ENCODE measurements at regions not wholly inside any gene's neighbourhood (a gene's known extent, or its start where the extent isn't known, plus 50 kb on each side); places are given as distances from the start of the nearest gene placed in this dataset.

- TF ChIP-seq JUND (IDR thresholded peaks at IDR 0.05; ENCODE audit: low read depth) = no peak
- no peak for DNase-seq (ENCODE audit: low read depth in 1 of 2, low spot score in 1 of 2)
- in situ Hi-C loops (cut with HindIII; ENCODE audit: low pct_unique_long_range_greater_than_20kb, low sequenced_read_pairs) = no loop called here
Observed at GRCh38 chr3:137347817-137348368, 390.1 kb downstream of the IL20RB start.

- in situ Hi-C loops (cut with HindIII; ENCODE audit: low pct_unique_long_range_greater_than_20kb, low sequenced_read_pairs) = no loop called here
- no peak for TF ChIP-seq JUND (IDR thresholded peaks at IDR 0.05; ENCODE audit: low read depth)
Observed at GRCh38 chr3:137348936-137349335, 391.2 kb downstream of the IL20RB start.

GRCh38 chr3:137349557-137350348, 392.0 kb downstream of the IL20RB start:
- in situ Hi-C loops (cut with HindIII; ENCODE audit: low pct_unique_long_range_greater_than_20kb, low sequenced_read_pairs) = no loop called here
- no peak for TF ChIP-seq JUND (IDR thresholded peaks at IDR 0.05; ENCODE audit: low read depth)
- DNase-seq (ENCODE audit: low read depth in 1 of 2, low spot score in 1 of 2) = no peak

More at GRCh38 chr3:137348936-137349335, 391.2 kb downstream of the IL20RB start:
- DNase-seq (ENCODE audit: low read depth in 1 of 2, low spot score in 1 of 2) = no peak

GRCh38 chr3:137360531-137361201, 402.9 kb downstream of the IL20RB start:
- DNase-seq (ENCODE audit: low read depth in 1 of 2, low spot score in 1 of 2) = peak in 1 of 2 experiments; percentile 14
- TF ChIP-seq JUND (IDR thresholded peaks at IDR 0.05; ENCODE audit: low read depth) = no peak
- in situ Hi-C loops (cut with HindIII; ENCODE audit: low pct_unique_long_range_greater_than_20kb, low sequenced_read_pairs) = no loop called here

- in situ Hi-C loops (cut with HindIII; ENCODE audit: low pct_unique_long_range_greater_than_20kb, low sequenced_read_pairs) = no loop called here
- TF ChIP-seq JUND (IDR thresholded peaks at IDR 0.05; ENCODE audit: low read depth) = no peak
- no peak for DNase-seq (ENCODE audit: low read depth in 1 of 2, low spot score in 1 of 2)
Observed at GRCh38 chr3:137382005-137382594, 382.0 kb upstream of the SOX14 start.

GRCh38 chr3:137385922-137386321, 378.2 kb upstream of the SOX14 start:
- no peak for TF ChIP-seq JUND (IDR thresholded peaks at IDR 0.05; ENCODE audit: low read depth)
- DNase-seq (ENCODE audit: low read depth in 1 of 2, low spot score in 1 of 2) = no peak
- in situ Hi-C loops (cut with HindIII; ENCODE audit: low pct_unique_long_range_greater_than_20kb, low sequenced_read_pairs) = no loop called here

- TF ChIP-seq JUND (IDR thresholded peaks at IDR 0.05; ENCODE audit: low read depth) = no peak
- DNase-seq (ENCODE audit: low read depth in 1 of 2, low spot score in 1 of 2) = no peak
- in situ Hi-C loops (cut with HindIII; ENCODE audit: low pct_unique_long_range_greater_than_20kb, low sequenced_read_pairs) = no loop called here
Observed at GRCh38 chr3:137409584-137409983, 354.5 kb upstream of the SOX14 start.

- TF ChIP-seq JUND (IDR thresholded peaks at IDR 0.05; ENCODE audit: low read depth) = no peak
- DNase-seq (ENCODE audit: low read depth in 1 of 2, low spot score in 1 of 2) = no peak
- in situ Hi-C loops (cut with HindIII; ENCODE audit: low pct_unique_long_range_greater_than_20kb, low sequenced_read_pairs) = no loop called here
Observed at GRCh38 chr3:137410028-137410427, 354.1 kb upstream of the SOX14 start.

- in situ Hi-C loops (cut with HindIII; ENCODE audit: low pct_unique_long_range_greater_than_20kb, low sequenced_read_pairs) = no loop called here
- no peak for TF ChIP-seq JUND (IDR thresholded peaks at IDR 0.05; ENCODE audit: low read depth)
- no peak for DNase-seq (ENCODE audit: low read depth in 1 of 2, low spot score in 1 of 2)
Observed at GRCh38 chr3:137420198-137420995, 343.7 kb upstream of the SOX14 start.

GRCh38 chr3:137438561-137438960, 325.6 kb upstream of the SOX14 start:
- no peak for TF ChIP-seq JUND (IDR thresholded peaks at IDR 0.05; ENCODE audit: low read depth)
- DNase-seq (ENCODE audit: low read depth in 1 of 2, low spot score in 1 of 2) = no peak
- in situ Hi-C loops (cut with HindIII; ENCODE audit: low pct_unique_long_range_greater_than_20kb, low sequenced_read_pairs) = no loop called here

GRCh38 chr3:137460944-137461343, 303.2 kb upstream of the SOX14 start:
- TF ChIP-seq JUND (IDR thresholded peaks at IDR 0.05; ENCODE audit: low read depth) = no peak
- in situ Hi-C loops (cut with HindIII; ENCODE audit: low pct_unique_long_range_greater_than_20kb, low sequenced_read_pairs) = no loop called here

GRCh38 chr3:137463131-137463530, 301.0 kb upstream of the SOX14 start:
- no peak for TF ChIP-seq JUND (IDR thresholded peaks at IDR 0.05; ENCODE audit: low read depth)
- in situ Hi-C loops (cut with HindIII; ENCODE audit: low pct_unique_long_range_greater_than_20kb, low sequenced_read_pairs) = no loop called here
- DNase-seq (ENCODE audit: low read depth in 1 of 2, low spot score in 1 of 2) = no peak

More at GRCh38 chr3:137460944-137461343, 303.2 kb upstream of the SOX14 start:
- DNase-seq (ENCODE audit: low read depth in 1 of 2, low spot score in 1 of 2) = no peak

Measured in T47D (cell line).